ENCODE measurements at regions not wholly inside any gene's neighbourhood (a gene's known extent, or its start where the extent isn't known, plus 50 kb on each side); places are given as distances from the start of the nearest gene placed in this dataset. TPM values are rescaled to one million over a fixed set of nuclear protein-coding genes. Genes with fewer than 3 reads are reported as not detected.
"Not testable (repeated sequence)": the region's sequence is repeated elsewhere in the genome, so short reads cannot be mapped to it uniquely, and the experiment has no call there.

DNA sequence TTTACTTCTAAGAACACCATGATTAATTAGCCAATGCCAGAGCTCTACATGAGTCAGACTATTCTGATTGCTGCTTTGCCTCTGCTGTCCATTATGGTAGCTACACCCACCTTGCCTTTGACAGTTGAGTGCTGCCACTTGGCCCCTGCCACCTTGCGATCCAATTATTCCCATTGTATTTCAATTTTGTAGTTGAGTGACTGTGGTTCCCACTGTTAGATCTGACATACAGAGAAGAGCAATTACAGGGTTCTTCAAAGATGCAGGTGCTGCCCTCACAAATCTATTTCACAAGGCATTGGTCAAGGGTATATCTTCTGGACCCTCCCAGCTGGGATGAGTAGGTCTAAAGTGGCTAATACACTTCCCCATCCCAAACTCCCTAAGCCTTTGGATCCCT lies 161.1 kb downstream of the EPM2A start:
- ATAC-seq (ENCODE audit: low read depth); H3K4me3 ChIP-seq (ENCODE audit: control extremely low read depth in 1 of 5, extremely low read depth in 1 of 5, insufficient read depth in 1 of 5, low read depth in 2 of 5, low read length in 4 of 5); H3K27me3 Mint-ChIP-seq; H3K9ac ChIP-seq (ENCODE audit: low read length); POLR2A ChIA-PET; H3K27ac ChIP-seq (ENCODE audit: low read length in 2 of 2); H3K27me3 ChIP-seq (replicated peaks in 1 of 4; ENCODE audit: control extremely low read depth in 1 of 4, control insufficient read depth in 3 of 4, insufficient read depth in 4 of 4, low read length in 3 of 4); H4K20me1 ChIP-seq (ENCODE audit: control insufficient read depth, insufficient read depth, low read length, poor library complexity, severe bottlenecking); H3K4me2 ChIP-seq (replicated peaks; ENCODE audit: low read depth, low read length, poor library complexity, severe bottlenecking); H3K4me3 Mint-ChIP-seq; DNase-seq; H3K4me1 Mint-ChIP-seq; H3K79me2 ChIP-seq (ENCODE audit: control insufficient read depth, insufficient read depth, low read length); H3K27ac Mint-ChIP-seq; intact Hi-C loops (cut with micrococcal nuclease); H2AFZ ChIP-seq (ENCODE audit: insufficient read depth, low read depth, low read length, poor library complexity, severe bottlenecking); H3K36me3 ChIP-seq (replicated peaks in 1 of 2; ENCODE audit: control extremely low read depth in 1 of 2, control insufficient read depth in 1 of 2, extremely low read depth in 1 of 2, insufficient read depth in 2 of 2, low read length in 1 of 2); H3K4me1 ChIP-seq (ENCODE audit: control insufficient read depth in 2 of 2, insufficient read depth in 2 of 2, low read length in 2 of 2); CTCF ChIA-PET: not testable (repeated sequence)
- WGBS (ENCODE audit: insufficient coverage): no CpG with 5 or more reads among the region's 1 CpG
- peaks cover 26% of the 10 kb centered on the region for H3K9me3 Mint-ChIP-seq (ENCODE audit: insufficient read depth)
- peaks cover 0 to 13% (median 12%) of the 10 kb centered on the region in 3 donors for H3K9me3 ChIP-seq (ENCODE audit: control extremely low read depth in 1 of 3, control insufficient read depth in 2 of 3, insufficient read depth in 1 of 3, low read length in 2 of 3)

Small RNA genes lying in the stretch of these regions (small RNA-seq; reads per million reads assigned to genes)
- gene RNU1-33P (ENCODE audit: insufficient read length, low read depth, low replicate concordance): not detected
